CD14-positive monocyte (primary cell): ENCODE measurements at regions not wholly inside any gene's neighbourhood (a gene's known extent, or its start where the extent isn't known, plus 50 kb on each side); places are given as distances from the start of the nearest gene placed in this dataset.

ENCODE experiments used
- DNase-seq, 3 donors: peaks; one replicate each; pipeline ENCODE4 v3.0.0-alpha.2; 2011 to 2022
- H2AFZ ChIP-seq: 2 replicates; pipeline ENCODE4 v1.6.0; 2012; ENCODE audit warnings: mild to moderate bottlenecking, low read depth, low read length, inconsistent platforms; ENCODE audit not compliant: insufficient read depth, poor library complexity, severe bottlenecking
- H3K27ac ChIP-seq, 2 donors: 1 replicate in 1 of 2; 2 replicates in 1 of 2; pipeline ENCODE4 v1.5.1; 2012 to 2013; ENCODE audit warnings: low read length in 2 of 2, control low read depth in 1 of 2, inconsistent platforms in 1 of 2, low read depth in 1 of 2, mild to moderate bottlenecking in 1 of 2
- H3K27me3 ChIP-seq, 2 donors: one replicate each; pipeline versions ENCODE4 v1.6.0 to v1.6.1; 2011 to 2013; ENCODE audit warnings: low read length in 2 of 2; ENCODE audit not compliant: control insufficient read depth in 2 of 2, insufficient read depth in 2 of 2
- H3K36me3 ChIP-seq, 2 donors: replicated peaks in 1 of 2; 1 replicate in 1 of 2; 2 replicates in 1 of 2; pipeline versions ENCODE4 v1.5.1 to v1.6.1; 2012 to 2013; ENCODE audit warnings: low read length in 2 of 2, control low read depth in 1 of 2, inconsistent platforms in 1 of 2, mild to moderate bottlenecking in 1 of 2; ENCODE audit not compliant: insufficient read depth in 2 of 2, control insufficient read depth in 1 of 2
- H3K4me1 ChIP-seq, 2 donors: 1 replicate in 1 of 2; 2 replicates in 1 of 2; pipeline versions ENCODE4 v1.5.1 to v1.6.1; 2012 to 2013; ENCODE audit warnings: low read length in 2 of 2, control low read depth in 1 of 2, inconsistent platforms in 1 of 2, mild to moderate bottlenecking in 1 of 2, moderate library complexity in 1 of 2; ENCODE audit not compliant: insufficient read depth in 2 of 2, control insufficient read depth in 1 of 2
- H3K4me2 ChIP-seq: replicated peaks from 2 replicates; pipeline ENCODE3; 2012; ENCODE audit warnings: low read length, moderate library complexity, mild to moderate bottlenecking; ENCODE audit not compliant: poor library complexity, severe bottlenecking; ENCODE audit errors: extremely low read depth
- H3K4me3 ChIP-seq, 3 experiments: fragments of 200-600 bp in 1 of 3; sonication (generic) in 1 of 3; replicated peaks in 1 of 3; 1 replicate in 2 of 3; 2 replicates in 1 of 3; pipeline ENCODE4 v1.5.1; 2011 to 2013; ENCODE audit warnings: low read length in 3 of 3, mild to moderate bottlenecking in 3 of 3, control low read depth in 2 of 3, low read depth in 2 of 3, inconsistent platforms in 1 of 3, moderate library complexity in 1 of 3
- H3K79me2 ChIP-seq: 2 replicates; pipeline ENCODE4 v1.6.0; 2012; ENCODE audit warnings: mild to moderate bottlenecking, control low read depth, inconsistent platforms, low read length, moderate library complexity; ENCODE audit not compliant: insufficient read depth
- H3K9ac ChIP-seq: 2 replicates; pipeline ENCODE4 v1.6.0; 2017; ENCODE audit warnings: low read length, mild to moderate bottlenecking; ENCODE audit not compliant: insufficient read depth, poor library complexity, severe bottlenecking
- H3K9me3 ChIP-seq, 2 donors: replicated peaks in 1 of 2; 1 replicate in 1 of 2; 2 replicates in 1 of 2; pipeline versions ENCODE4 v1.5.1 to v1.6.1; 2012 to 2013; ENCODE audit warnings: low read length in 2 of 2, control low read depth in 1 of 2; ENCODE audit not compliant: control insufficient read depth in 1 of 2, insufficient read depth in 1 of 2
- H4K20me1 ChIP-seq: 2 replicates; pipeline ENCODE4 v1.6.0; 2012; ENCODE audit warnings: mild to moderate bottlenecking, low read length, control low read depth, moderate library complexity; ENCODE audit not compliant: insufficient read depth
- H3K27ac Mint-ChIP-seq, 7 donors: one replicate each; pipeline ENCODE4 v1.8.0; 2020; ENCODE audit warnings: mild to moderate bottlenecking in 7 of 7, mixed read lengths in 7 of 7, moderate library complexity in 6 of 7, inconsistent platforms in 2 of 7
- H3K27me3 Mint-ChIP-seq, 3 donors: one replicate each; pipeline ENCODE4 v1.8.0; 2021 to 2022; ENCODE audit warnings: low read depth in 3 of 3, mild to moderate bottlenecking in 3 of 3, mixed read lengths in 3 of 3, moderate library complexity in 3 of 3, inconsistent platforms in 1 of 3
- H3K36me3 Mint-ChIP-seq, 2 donors: one replicate each; pipeline ENCODE4 v1.8.0; 2020; ENCODE audit warnings: mixed read lengths in 2 of 2, inconsistent platforms in 1 of 2, mild to moderate bottlenecking in 1 of 2
- H3K4me1 Mint-ChIP-seq: one replicate; pipeline ENCODE4 v1.8.0; 2020; ENCODE audit warnings: mild to moderate bottlenecking, mixed read lengths
- H3K4me3 Mint-ChIP-seq, 2 donors: one replicate each; pipeline ENCODE4 v1.8.0; 2020; ENCODE audit warnings: mild to moderate bottlenecking in 2 of 2, mixed read lengths in 2 of 2, moderate library complexity in 1 of 2
- H3K9me3 Mint-ChIP-seq, 7 donors: one replicate each; pipeline ENCODE4 v1.8.0; 2020 to 2022; ENCODE audit warnings: mixed read lengths in 7 of 7, mild to moderate bottlenecking in 6 of 7, moderate library complexity in 6 of 7, inconsistent platforms in 2 of 7
- CTCF ChIP-seq: fragments of 200-600 bp; IDR thresholded peaks from one replicate; pipeline ENCODE4 v1.8.0; 2022; ENCODE audit warnings: antibody characterized with exemption, mild to moderate bottlenecking
- WGBS: methylation state at CpG from one replicate; pipeline ENCODE4 v1.1.5; 2013; ENCODE audit warnings: missing lambda C conversion rate; ENCODE audit not compliant: insufficient coverage; 5-methylcytosine and 5-hydroxymethylcytosine counted together
- intact Hi-C, 2 donors: fragments of 100-400 bp; cut with micrococcal nuclease; formaldehyde crosslinking; loops; one replicate each; pipeline versions ENCODE4 v1.15.0 to v1.15.1; 2023

GRCh38 chr14:100398044-100398443 is 74.9 kb downstream of the SLC25A47 start:
- peaks cover 40% of the 10 kb centered on the region for H3K4me1 Mint-ChIP-seq
- peaks cover 26% of the 10 kb centered on the region in 2 donors for H3K36me3 Mint-ChIP-seq
- no peaks in the 10 kb centered on the region for H3K27me3 ChIP-seq
- no peak overlapping the region for H3K9ac ChIP-seq
- no peak overlapping the region for H3K4me3 ChIP-seq
- DNase-seq: no peak
- no peaks in the 10 kb centered on the region for H4K20me1 ChIP-seq
- no peak for TF ChIP-seq CTCF
- no peak overlapping the region for H3K27ac Mint-ChIP-seq
- H3K4me1 ChIP-seq: peaks cover 8 to 15% of the 10 kb centered on the region in 2 donors
- no peaks in the 10 kb centered on the region for H3K9me3 ChIP-seq
- no peak overlapping the region for H3K4me3 Mint-ChIP-seq
- H3K79me2 ChIP-seq: peaks cover 4% of the 10 kb centered on the region
- peaks cover 0 to 3% (median 3%) of the 10 kb centered on the region in 3 donors for H3K27me3 Mint-ChIP-seq
- H3K27ac ChIP-seq: no peak overlapping the region
- H3K9me3 Mint-ChIP-seq: peaks cover 0 to 2% (median 0%) of the 10 kb centered on the region in 7 donors
- H3K36me3 ChIP-seq: peaks cover 0 to 13% of the 10 kb centered on the region in 2 donors
- WGBS: 87% methylated on average over 3 of the region's 6 CpGs
- no peak overlapping the region for H3K4me2 ChIP-seq
- intact Hi-C loops: no loop called here
- no peak overlapping the region for H2AFZ ChIP-seq

GRCh38 chr14:100399052-100399849 is 76.1 kb downstream of the SLC25A47 start:
- Histone ChIP-seq H3K9ac (no peak overlapping the region), H3K4me3 (no peak overlapping the region), H3K27ac (no peak overlapping the region), H2AFZ (no peak overlapping the region), H3K9me3 (no peaks in the 10 kb centered on the region), H4K20me1 (no peaks in the 10 kb centered on the region), H3K27me3 (no peaks in the 10 kb centered on the region), H3K79me2 (peaks cover 4% of the 10 kb centered on the region), H3K4me1 (peaks cover 8 to 15% of the 10 kb centered on the region in 2 donors), H3K36me3 (peaks cover 0 to 13% of the 10 kb centered on the region in 2 donors), H3K4me2 (no peak overlapping the region)
- intact Hi-C loops: no loop called here
- DNase-seq: no peak
- TF ChIP-seq CTCF: no peak
- Mint-ChIP-seq H3K4me1 (peaks cover 34% of the 10 kb centered on the region), H3K27ac (peak overlapping the region in 3 of 7 donors; percentile 1 to 33 (median 10)), H3K36me3 (peaks cover 21 to 24% of the 10 kb centered on the region in 2 donors), H3K27me3 (peaks cover 0 to 3% (median 3%) of the 10 kb centered on the region in 3 donors), H3K9me3 (no peaks in the 10 kb centered on the region), H3K4me3 (no peak overlapping the region)
- 72% methylated on average over 10 of the region's 13 CpGs for WGBS
